Neural cell (in vitro differentiated cells): ENCODE measurements at regions not wholly inside any gene's neighbourhood (a gene's known extent, or its start where the extent isn't known, plus 50 kb on each side); places are given as distances from the start of the nearest gene placed in this dataset.

Experiments
- H2AFZ ChIP-seq: fragments of 200-600, 300-800 bp; sonication (generic), shearing (Covaris generic); 2 replicates; pipeline ENCODE4 v1.6.0; 2014; ENCODE audit warnings: low read depth, mild to moderate bottlenecking, antibody characterized with exemption, low read length, moderate library complexity
- H3F3A ChIP-seq: fragments of 200-600 bp; shearing (Covaris generic); 2 replicates; pipeline ENCODE4 v1.6.1; 2016; ENCODE audit warnings: mild to moderate bottlenecking, moderate library complexity, mixed read lengths, antibody characterized with exemption, low read length; ENCODE audit not compliant: insufficient read depth, poor library complexity, severe bottlenecking
- H3K27ac ChIP-seq: fragments of 200-600, 300-800 bp; sonication (generic), shearing (Covaris generic); 2 replicates; pipeline ENCODE4 v1.5.1; 2014; ENCODE audit warnings: mild to moderate bottlenecking, low read length, moderate library complexity
- H3K27me3 ChIP-seq: fragments of 300-800, 200-600 bp; sonication (generic), shearing (Covaris generic); 2 replicates; pipeline ENCODE4 v1.6.0; 2014; ENCODE audit warnings: mild to moderate bottlenecking, low read depth, low read length, moderate library complexity; ENCODE audit not compliant: insufficient read depth
- H3K36me3 ChIP-seq: fragments of 300-800, 200-600 bp; sonication (generic), shearing (Covaris generic); 2 replicates; pipeline ENCODE4 v1.5.1; 2014; ENCODE audit warnings: mild to moderate bottlenecking, antibody characterized with exemption, low read length, moderate library complexity; ENCODE audit not compliant: insufficient read depth
- H3K4me2 ChIP-seq: fragments of 300-800, 200-600 bp; sonication (generic), shearing (Covaris generic); 2 replicates; pipeline ENCODE4 v1.6.0; 2014; ENCODE audit warnings: mild to moderate bottlenecking, low read length
- H3K4me3 ChIP-seq: fragments of 300-800, 200-600 bp; sonication (generic), shearing (Covaris generic); 2 replicates; pipeline ENCODE4 v1.5.1; 2014; ENCODE audit warnings: mild to moderate bottlenecking, low read length, moderate library complexity
- H3K79me2 ChIP-seq: fragments of 200-600 bp; shearing (Covaris generic); replicated peaks from 2 replicates; pipeline ENCODE4 v1.6.0; 2014; ENCODE audit warnings: mild to moderate bottlenecking, low read length, moderate library complexity; ENCODE audit not compliant: insufficient read depth
- H3K9ac ChIP-seq: fragments of 300-800, 200-600 bp; sonication (generic), shearing (Covaris generic); 2 replicates; pipeline ENCODE4 v1.6.1; 2016; ENCODE audit warnings: mild to moderate bottlenecking, low read length, mixed read lengths
- H3K9me2 ChIP-seq: fragments of 200-600 bp; shearing (Covaris generic); 2 replicates; pipeline ENCODE4 v1.6.1; 2016; ENCODE audit warnings: mild to moderate bottlenecking, low read length, mixed read lengths; ENCODE audit not compliant: insufficient read depth
- H3K9me3 ChIP-seq: fragments of 200-600, 300-800 bp; sonication (generic), shearing (Covaris generic); 2 replicates; pipeline ENCODE4 v1.6.1; 2016; ENCODE audit warnings: mild to moderate bottlenecking, mixed run types, low read length, moderate library complexity, mixed read lengths
- H4K20me1 ChIP-seq: fragments of 200-600 bp; shearing (Covaris generic); 2 replicates; pipeline ENCODE4 v1.6.1; 2016; ENCODE audit warnings: mild to moderate bottlenecking, mixed run types; ENCODE audit not compliant: insufficient read depth
- EP300 ChIP-seq: fragments of 450-650 bp; conservative IDR thresholded peaks from 2 replicates; pipeline ENCODE4 v1.6.1; 2014; ENCODE audit warnings: antibody characterized with exemption, mild to moderate bottlenecking, moderate library complexity; ENCODE audit not compliant: poor library complexity, severe bottlenecking
- EZH2 ChIP-seq: fragments of 200-600, 300-800 bp; shearing (Covaris generic), sonication (generic); IDR thresholded peaks from 2 replicates; pipeline ENCODE4 v1.6.1; 2014; ENCODE audit warnings: antibody characterized with exemption, low read length, borderline replicate concordance, mild to moderate bottlenecking; ENCODE audit not compliant: insufficient read depth, poor library complexity, severe bottlenecking
- MXI1 ChIP-seq: fragments of 450-650 bp; conservative IDR thresholded peaks from 2 replicates; pipeline ENCODE4 v1.6.1; 2014; ENCODE audit warnings: antibody characterized with exemption, mild to moderate bottlenecking; ENCODE audit not compliant: poor library complexity, severe bottlenecking
- POLR2AphosphoS5 ChIP-seq: IDR thresholded peaks from 2 replicates; pipeline ENCODE4 v1.6.1; 2012
- RAD21 ChIP-seq: fragments of 450-650 bp; conservative IDR thresholded peaks from 2 replicates; pipeline ENCODE4 v1.6.1; 2014; ENCODE audit warnings: antibody characterized with exemption, mild to moderate bottlenecking, moderate library complexity
- SMC3 ChIP-seq: fragments of 450-650 bp; conservative IDR thresholded peaks from 2 replicates; pipeline ENCODE4 v1.6.1; 2014; ENCODE audit warnings: antibody characterized with exemption, mild to moderate bottlenecking, moderate library complexity; ENCODE audit not compliant: poor library complexity
- TAF1 ChIP-seq: IDR thresholded peaks from 2 replicates; pipeline ENCODE4 v1.6.1; 2012; ENCODE audit warnings: low read depth
- TF ChIP-seq, protein P1 (sequence below): fragments of 450-650 bp; IDR thresholded peaks from 2 replicates; pipeline ENCODE4 v1.5.1; 2014; ENCODE audit warnings: antibody characterized with exemption, mild to moderate bottlenecking, moderate library complexity; ENCODE audit not compliant: poor library complexity, severe bottlenecking
- TF ChIP-seq, protein P2 (sequence below): IDR thresholded peaks from 2 replicates; pipeline ENCODE4 v1.6.1; 2012; ENCODE audit warnings: borderline replicate concordance

DNA sequence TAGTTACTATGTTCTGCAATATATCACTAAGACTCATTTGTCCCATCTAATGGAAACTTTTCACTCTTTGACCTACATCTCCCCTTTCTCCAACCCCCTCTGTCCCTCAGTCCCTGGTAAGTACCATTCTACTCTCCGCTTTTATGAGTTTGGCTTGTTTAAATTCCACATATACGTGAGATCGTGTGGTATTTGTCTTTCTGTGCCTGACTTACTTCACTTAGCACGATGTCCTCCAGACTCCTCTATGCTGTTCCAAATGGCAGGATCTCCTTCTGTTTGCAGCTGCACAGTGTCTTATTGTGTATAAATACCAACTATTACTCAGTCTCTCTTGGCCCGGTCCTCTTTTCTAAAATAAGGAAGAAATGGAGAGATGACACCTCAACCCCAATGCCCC lies 205.4 kb upstream of the NTM start:
- no peaks in the 10 kb centered on the region for H3K9me3 ChIP-seq
- no peaks in the 10 kb centered on the region for H3K36me3 ChIP-seq
- no peaks in the 10 kb centered on the region for H3K79me2 ChIP-seq
- no peak overlapping the region for H3K4me2 ChIP-seq
- no peaks in the 10 kb centered on the region for H3K9me2 ChIP-seq
- TF ChIP-seq EP300 (no peak), TAF1 (no peak)
- no peaks in the 10 kb centered on the region for H3K27me3 ChIP-seq
- H2AFZ ChIP-seq: no peak overlapping the region
- H3F3A ChIP-seq: no peaks in the 10 kb centered on the region
- H3K4me3 ChIP-seq: no peak overlapping the region
- no peak overlapping the region for H3K9ac ChIP-seq
- H3K27ac ChIP-seq: no peak overlapping the region
- H4K20me1 ChIP-seq: no peaks in the 10 kb centered on the region

DNA sequence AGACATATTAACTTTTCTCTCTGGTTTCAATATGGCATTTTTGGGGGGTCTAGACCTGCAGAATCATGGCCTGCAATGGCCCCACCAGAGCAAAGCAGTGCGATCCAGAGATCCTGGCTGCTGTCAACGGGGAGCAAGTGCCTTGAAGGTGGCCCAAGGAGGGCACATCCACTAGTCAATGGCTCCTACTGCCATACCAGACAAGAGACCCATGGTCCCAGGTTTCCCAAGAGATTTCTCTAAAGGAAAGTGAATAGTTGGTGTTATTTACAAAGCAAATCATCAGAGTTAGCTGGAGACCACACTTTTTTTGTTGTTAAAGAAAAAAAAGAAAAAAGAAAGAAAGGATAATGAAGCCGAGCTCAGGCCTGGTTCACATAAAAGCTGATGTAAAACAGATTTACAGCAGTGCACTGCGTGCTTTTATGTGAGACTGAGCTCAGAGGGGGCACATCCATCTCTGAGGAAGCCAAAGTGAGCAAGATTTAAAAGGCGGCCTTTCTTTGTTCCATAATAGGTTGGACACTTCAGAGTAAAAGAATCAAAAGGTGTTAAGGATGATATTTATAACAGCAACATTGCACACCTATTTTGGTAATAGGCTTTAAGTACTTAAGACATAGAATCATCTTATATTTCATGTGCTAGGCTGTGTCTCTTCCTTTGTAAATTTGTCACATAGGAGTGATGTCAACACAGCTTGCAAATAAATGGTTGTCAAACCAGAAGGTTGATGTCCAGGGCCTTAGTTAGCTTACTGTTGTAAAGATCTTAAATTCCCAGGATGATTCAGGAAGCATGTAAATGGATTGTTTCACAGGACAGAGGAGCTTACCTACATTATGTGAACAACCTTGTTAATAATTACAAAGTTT lies 201.3 kb upstream of the NTM start:
- Histone ChIP-seq H3F3A (no peaks in the 10 kb centered on the region), H3K79me2 (no peaks in the 10 kb centered on the region), H3K27me3 (no peaks in the 10 kb centered on the region), H3K9me2 (no peaks in the 10 kb centered on the region), H3K27ac (peak overlapping the region; percentile 1), H3K9ac (no peak overlapping the region), H2AFZ (no peak overlapping the region), H3K4me3 (no peak overlapping the region), H4K20me1 (no peaks in the 10 kb centered on the region), H3K9me3 (no peaks in the 10 kb centered on the region), H3K36me3 (no peaks in the 10 kb centered on the region), H3K4me2 (no peak overlapping the region)
- TF ChIP-seq EZH2 (no peak), POLR2AphosphoS5 (peak; percentile 53), MXI1 (no peak), SMC3 (no peak), RAD21 (no peak), EP300 (peak; percentile 46), TAF1 (no peak)
- TF ChIP-seq, protein P1, sequence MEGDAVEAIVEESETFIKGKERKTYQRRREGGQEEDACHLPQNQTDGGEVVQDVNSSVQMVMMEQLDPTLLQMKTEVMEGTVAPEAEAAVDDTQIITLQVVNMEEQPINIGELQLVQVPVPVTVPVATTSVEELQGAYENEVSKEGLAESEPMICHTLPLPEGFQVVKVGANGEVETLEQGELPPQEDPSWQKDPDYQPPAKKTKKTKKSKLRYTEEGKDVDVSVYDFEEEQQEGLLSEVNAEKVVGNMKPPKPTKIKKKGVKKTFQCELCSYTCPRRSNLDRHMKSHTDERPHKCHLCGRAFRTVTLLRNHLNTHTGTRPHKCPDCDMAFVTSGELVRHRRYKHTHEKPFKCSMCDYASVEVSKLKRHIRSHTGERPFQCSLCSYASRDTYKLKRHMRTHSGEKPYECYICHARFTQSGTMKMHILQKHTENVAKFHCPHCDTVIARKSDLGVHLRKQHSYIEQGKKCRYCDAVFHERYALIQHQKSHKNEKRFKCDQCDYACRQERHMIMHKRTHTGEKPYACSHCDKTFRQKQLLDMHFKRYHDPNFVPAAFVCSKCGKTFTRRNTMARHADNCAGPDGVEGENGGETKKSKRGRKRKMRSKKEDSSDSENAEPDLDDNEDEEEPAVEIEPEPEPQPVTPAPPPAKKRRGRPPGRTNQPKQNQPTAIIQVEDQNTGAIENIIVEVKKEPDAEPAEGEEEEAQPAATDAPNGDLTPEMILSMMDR: no peak
- TF ChIP-seq, protein P2, sequence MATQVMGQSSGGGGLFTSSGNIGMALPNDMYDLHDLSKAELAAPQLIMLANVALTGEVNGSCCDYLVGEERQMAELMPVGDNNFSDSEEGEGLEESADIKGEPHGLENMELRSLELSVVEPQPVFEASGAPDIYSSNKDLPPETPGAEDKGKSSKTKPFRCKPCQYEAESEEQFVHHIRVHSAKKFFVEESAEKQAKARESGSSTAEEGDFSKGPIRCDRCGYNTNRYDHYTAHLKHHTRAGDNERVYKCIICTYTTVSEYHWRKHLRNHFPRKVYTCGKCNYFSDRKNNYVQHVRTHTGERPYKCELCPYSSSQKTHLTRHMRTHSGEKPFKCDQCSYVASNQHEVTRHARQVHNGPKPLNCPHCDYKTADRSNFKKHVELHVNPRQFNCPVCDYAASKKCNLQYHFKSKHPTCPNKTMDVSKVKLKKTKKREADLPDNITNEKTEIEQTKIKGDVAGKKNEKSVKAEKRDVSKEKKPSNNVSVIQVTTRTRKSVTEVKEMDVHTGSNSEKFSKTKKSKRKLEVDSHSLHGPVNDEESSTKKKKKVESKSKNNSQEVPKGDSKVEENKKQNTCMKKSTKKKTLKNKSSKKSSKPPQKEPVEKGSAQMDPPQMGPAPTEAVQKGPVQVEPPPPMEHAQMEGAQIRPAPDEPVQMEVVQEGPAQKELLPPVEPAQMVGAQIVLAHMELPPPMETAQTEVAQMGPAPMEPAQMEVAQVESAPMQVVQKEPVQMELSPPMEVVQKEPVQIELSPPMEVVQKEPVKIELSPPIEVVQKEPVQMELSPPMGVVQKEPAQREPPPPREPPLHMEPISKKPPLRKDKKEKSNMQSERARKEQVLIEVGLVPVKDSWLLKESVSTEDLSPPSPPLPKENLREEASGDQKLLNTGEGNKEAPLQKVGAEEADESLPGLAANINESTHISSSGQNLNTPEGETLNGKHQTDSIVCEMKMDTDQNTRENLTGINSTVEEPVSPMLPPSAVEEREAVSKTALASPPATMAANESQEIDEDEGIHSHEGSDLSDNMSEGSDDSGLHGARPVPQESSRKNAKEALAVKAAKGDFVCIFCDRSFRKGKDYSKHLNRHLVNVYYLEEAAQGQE: no peak
